OCI-LY7 (cell line): ENCODE measurements at regions not wholly inside any gene's neighbourhood (a gene's known extent, or its start where the extent isn't known, plus 50 kb on each side); places are given as distances from the start of the nearest gene placed in this dataset.

Experiments
- BruUV-seq: library from RNA; stranded (reverse); fragments of 400-500 nt; replicated peaks from 2 replicates; lab custom pipeline; 2021; lab: Mats Ljungman, UMichigan
- CTCF ChIA-PET: fragments of 300-600 bp; sonication (Branson Sonifier 250); formaldehyde crosslinking; loops from one replicate; lab custom pipeline; 2022; ENCODE audit warnings: antibody characterized with exemption; ENCODE audit not compliant: unreplicated experiment; lab: Charles Lee
- POLR2A ChIA-PET: fragments of 300-600 bp; sonication (Branson Sonifier 250); formaldehyde crosslinking; loops from one replicate; lab custom pipeline; 2022; ENCODE audit warnings: antibody characterized with exemption; lab: Charles Lee
- DNase-seq: peaks from one replicate; pipeline ENCODE4 v3.0.0-alpha.2; 2015; ENCODE audit warnings: low spot score
- H2AFZ ChIP-seq: fragments of 200-600 bp; sonication (generic), shearing (Covaris generic); 2 replicates; pipeline ENCODE4 v1.6.1; 2014; ENCODE audit warnings: mild to moderate bottlenecking, antibody characterized with exemption, low read length, moderate library complexity
- H3K27ac ChIP-seq: fragments of 200-600 bp; sonication (generic); 2 replicates; pipeline ENCODE4 v1.5.1; 2014; ENCODE audit warnings: mixed run types, low read depth, mild to moderate bottlenecking, moderate library complexity, low read length, inconsistent platforms; ENCODE audit not compliant: poor library complexity, severe bottlenecking
- H3K36me3 ChIP-seq: fragments of 200-600 bp; sonication (generic); 2 replicates; pipeline ENCODE4 v1.6.1; 2014; ENCODE audit warnings: mild to moderate bottlenecking, antibody characterized with exemption, low read length, moderate library complexity, mixed read lengths; ENCODE audit not compliant: insufficient read depth
- H3K4me1 ChIP-seq: fragments of 200-600 bp; sonication (generic); 2 replicates; pipeline ENCODE4 v1.5.1; 2014; ENCODE audit warnings: mild to moderate bottlenecking, low read length; ENCODE audit not compliant: insufficient read depth, poor library complexity, severe bottlenecking
- H3K4me2 ChIP-seq: fragments of 200-600 bp; sonication (generic); 2 replicates; pipeline ENCODE4 v1.6.1; 2014; ENCODE audit warnings: mild to moderate bottlenecking, low read length
- H3K4me3 ChIP-seq: fragments of 200-600 bp; sonication (generic); 2 replicates; pipeline ENCODE4 v1.5.1; 2014; ENCODE audit warnings: mild to moderate bottlenecking, low read depth, low read length; ENCODE audit not compliant: poor library complexity, severe bottlenecking
- H3K79me2 ChIP-seq: fragments of 200-600 bp; sonication (generic); 2 replicates; pipeline ENCODE4 v1.6.1; 2016; ENCODE audit warnings: low read depth, mild to moderate bottlenecking, low read length, moderate library complexity, mixed read lengths; ENCODE audit not compliant: insufficient read depth
- H3K9me2 ChIP-seq: fragments of 200-600 bp; sonication (generic); 2 replicates; pipeline ENCODE4 v1.6.1; 2016; ENCODE audit warnings: mild to moderate bottlenecking, low read length, mixed read lengths; ENCODE audit not compliant: insufficient read depth
- H3K9me3 ChIP-seq: fragments of 200-600 bp; sonication (generic); 2 replicates; pipeline ENCODE4 v1.6.1; 2014; ENCODE audit warnings: mild to moderate bottlenecking, mixed run types, low read length, mixed read lengths
- H4K20me1 ChIP-seq: fragments of 200-600 bp; sonication (generic); 2 replicates; pipeline ENCODE4 v1.6.1; 2014; ENCODE audit warnings: mild to moderate bottlenecking, antibody characterized with exemption, low read length, moderate library complexity, mixed read lengths; ENCODE audit not compliant: insufficient read depth
- CTCF ChIP-seq: fragments of 200-600 bp; sonication (generic); conservative IDR thresholded peaks from 2 replicates; pipeline ENCODE4 v1.5.1; 2014; ENCODE audit warnings: mild to moderate bottlenecking, antibody characterized with exemption, low read length, moderate library complexity, mixed read lengths
- EZH2phosphoT487 ChIP-seq: fragments of 200-600 bp; sonication (generic); IDR thresholded peaks from 2 replicates; pipeline ENCODE4 v1.6.1; 2018; ENCODE audit warnings: low read depth, borderline replicate concordance, mild to moderate bottlenecking, mixed run types, antibody characterized with exemption, low read length, moderate library complexity, mixed read lengths
- intact Hi-C: fragments of 100-400 bp; cut with micrococcal nuclease; formaldehyde crosslinking; loops from one replicate; pipeline ENCODE4 v1.10.0; 2022; ENCODE audit not compliant: unreplicated experiment

- no peaks in the 10 kb centered on the region for H4K20me1 ChIP-seq
- no peaks in the 10 kb centered on the region for H3K4me1 ChIP-seq
- no peak for DNase-seq
- H3K4me2 ChIP-seq = no peak overlapping the region
- H3K36me3 ChIP-seq = no peaks in the 10 kb centered on the region
- H3K9me3 ChIP-seq = no peaks in the 10 kb centered on the region
- H3K4me3 ChIP-seq = no peak overlapping the region
- no peaks in the 10 kb centered on the region for H3K79me2 ChIP-seq
- BruUV-seq = no TSS peak
- CTCF ChIA-PET = no interaction called here
- TF ChIP-seq CTCF (no peak), EZH2phosphoT487 (no peak)
- H2AFZ ChIP-seq = no peak overlapping the region
- H3K27ac ChIP-seq = no peak overlapping the region
- intact Hi-C loops = no loop called here
- POLR2A ChIA-PET = no interaction called here
- no peaks in the 10 kb centered on the region for H3K9me2 ChIP-seq
Measured at GRCh38 chr21:16468184-16468583, 738.4 kb downstream of the USP25 start.

GRCh38 chr21:16473988-16474387 is 744.2 kb downstream of the USP25 start:
- DNase-seq = no peak
- H3K4me1 ChIP-seq = no peaks in the 10 kb centered on the region
- TF ChIP-seq CTCF = no peak
- no peak for TF ChIP-seq EZH2phosphoT487
- no peaks in the 10 kb centered on the region for H3K9me3 ChIP-seq
- POLR2A ChIA-PET = interaction anchor here (0.6 kb wide), 1 partner anchor 92 kb away, joined by 3 read pairs; no protein-coding TSS in a partner anchor
- no peaks in the 10 kb centered on the region for H4K20me1 ChIP-seq
- H3K79me2 ChIP-seq = no peaks in the 10 kb centered on the region
- CTCF ChIA-PET = no interaction called here
- no peak overlapping the region for H2AFZ ChIP-seq
- BruUV-seq = no TSS peak
- H3K36me3 ChIP-seq = no peaks in the 10 kb centered on the region
- no peak overlapping the region for H3K4me3 ChIP-seq
- intact Hi-C loops = no loop called here
- no peak overlapping the region for H3K27ac ChIP-seq
- H3K4me2 ChIP-seq = no peak overlapping the region
- no peaks in the 10 kb centered on the region for H3K9me2 ChIP-seq

GRCh38 chr21:16476056-16476825 is 746.5 kb downstream of the USP25 start:
- no peak overlapping the region for H2AFZ ChIP-seq
- no peaks in the 10 kb centered on the region for H3K4me1 ChIP-seq
- H3K36me3 ChIP-seq = no peaks in the 10 kb centered on the region
- no peak overlapping the region for H3K4me2 ChIP-seq
- BruUV-seq = no TSS peak
- ChIA-PET CTCF (no interaction called here), POLR2A (interaction anchor here (0.6 to 1.6 kb wide), 3 partner anchors 11 to 18 kb away, joined by 3 read pairs; no protein-coding TSS in a partner anchor)
- no peak for DNase-seq
- no peaks in the 10 kb centered on the region for H3K79me2 ChIP-seq
- H3K9me2 ChIP-seq = no peaks in the 10 kb centered on the region
- no peaks in the 10 kb centered on the region for H3K9me3 ChIP-seq
- intact Hi-C loops = no loop called here
- no peak overlapping the region for H3K27ac ChIP-seq
- H3K4me3 ChIP-seq = no peak overlapping the region
- TF ChIP-seq EZH2phosphoT487 (no peak), CTCF (no peak)
- no peaks in the 10 kb centered on the region for H4K20me1 ChIP-seq
